Fibroblast of skin of abdomen (primary cell): ENCODE measurements at regions not wholly inside any gene's neighbourhood (a gene's known extent, or its start where the extent isn't known, plus 50 kb on each side); places are given as distances from the start of the nearest gene placed in this dataset.
"Not testable (repeated sequence)": the region's sequence is repeated elsewhere in the genome, so short reads cannot be mapped to it uniquely, and the experiment has no call there.

Source experiments
- DNase-seq: peaks from one replicate; pipeline ENCODE4 v3.0.0-alpha.2; 2013

DNA sequence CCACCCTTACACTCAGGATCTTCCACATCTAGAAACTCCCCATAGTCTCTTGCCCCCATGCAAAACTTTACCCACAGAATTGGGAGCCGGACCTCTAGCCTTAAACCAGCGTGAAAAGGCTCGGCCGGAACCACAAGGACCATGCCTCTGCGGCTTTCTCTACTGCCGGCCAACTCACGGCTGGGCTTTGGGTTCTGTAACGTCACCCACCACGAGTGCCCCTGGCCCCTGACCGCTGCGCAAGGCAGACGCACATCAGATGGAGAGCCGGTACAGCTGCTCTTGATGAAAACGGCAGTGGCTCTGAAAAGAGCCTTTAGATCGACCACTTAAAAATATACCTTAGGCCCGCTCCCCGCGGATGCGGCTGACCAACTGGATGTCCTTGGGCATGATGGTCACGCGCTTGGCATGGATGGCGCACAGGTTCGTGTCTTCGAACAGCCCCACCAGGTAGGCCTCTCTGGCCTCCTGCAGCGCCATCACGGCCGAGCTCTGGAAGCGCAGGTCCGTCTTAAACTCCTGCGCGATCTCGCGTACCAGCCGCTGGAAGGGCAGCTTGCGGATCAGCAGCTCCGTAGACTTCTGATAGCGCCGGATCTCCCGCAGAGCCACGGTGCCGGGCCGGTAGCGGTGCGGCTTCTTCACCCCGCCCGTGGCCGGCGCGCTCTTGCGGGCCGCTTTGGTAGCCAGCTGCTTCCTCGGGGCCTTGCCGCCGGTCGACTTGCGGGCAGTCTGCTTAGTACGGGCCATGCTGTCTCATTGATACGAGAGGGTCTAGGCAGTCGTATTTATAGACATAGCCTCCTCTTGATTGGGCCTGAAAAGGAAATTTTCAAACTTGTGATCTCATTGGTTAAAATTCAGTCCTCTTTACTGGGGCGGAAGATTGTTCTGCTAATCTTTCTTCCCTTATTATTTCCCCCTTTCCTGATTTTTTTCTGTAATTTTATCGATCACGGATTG, 66.3 kb downstream of the FAM72C start:
- DNase-seq: peak; percentile 77

DNA sequence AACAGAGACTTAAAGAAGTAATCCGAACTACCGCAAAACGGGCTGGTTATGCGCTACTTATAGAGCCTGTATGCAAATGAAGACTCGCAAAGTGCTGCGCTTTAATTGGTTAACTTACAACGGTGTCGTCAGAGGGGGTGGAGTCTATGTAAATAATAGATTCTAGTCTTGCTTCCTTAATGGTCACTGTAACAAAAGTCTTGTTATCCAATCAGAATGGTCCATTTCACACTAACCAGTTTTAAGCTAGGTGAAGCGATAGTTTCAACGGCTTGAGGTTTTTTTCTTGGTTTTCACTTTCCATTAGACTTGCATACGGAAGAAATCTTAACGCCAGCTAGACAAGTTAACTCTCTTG, 67.2 kb downstream of the FAM72C start:
- not testable (repeated sequence) for DNase-seq

DNA sequence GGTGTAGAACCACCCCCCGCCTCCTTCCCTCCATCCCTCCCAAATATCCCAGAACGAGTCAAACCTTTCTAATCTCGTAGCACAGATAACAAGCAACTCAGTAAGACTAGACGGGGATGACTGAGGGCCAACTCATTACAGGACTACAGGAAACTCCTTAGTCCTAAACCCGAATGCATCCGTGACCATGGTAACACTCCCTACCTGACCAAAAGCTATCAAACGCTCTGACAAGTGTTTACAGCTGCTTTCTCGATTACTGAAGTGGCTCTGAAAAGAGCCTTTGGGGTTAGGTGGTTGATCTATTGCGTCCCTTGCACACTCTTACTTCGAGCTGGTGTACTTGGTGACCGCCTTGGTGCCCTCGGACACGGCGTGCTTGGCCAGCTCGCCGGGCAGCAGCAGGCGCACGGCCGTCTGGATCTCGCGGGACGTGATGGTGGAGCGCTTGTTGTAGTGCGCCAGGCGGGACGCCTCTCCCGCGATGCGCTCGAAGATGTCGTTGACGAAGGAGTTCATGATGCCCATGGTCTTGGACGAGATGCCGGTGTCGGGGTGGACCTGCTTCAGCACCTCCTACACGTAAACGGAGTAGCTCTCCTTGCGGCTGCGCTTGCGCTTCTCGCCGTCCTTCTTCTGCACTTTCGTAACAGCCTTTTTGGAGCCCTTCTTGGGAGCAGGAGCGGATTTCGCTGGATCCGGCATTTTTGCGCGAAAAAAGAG, 67.7 kb downstream of the FAM72C start:
- DNase-seq: peak; percentile 47

DNA sequence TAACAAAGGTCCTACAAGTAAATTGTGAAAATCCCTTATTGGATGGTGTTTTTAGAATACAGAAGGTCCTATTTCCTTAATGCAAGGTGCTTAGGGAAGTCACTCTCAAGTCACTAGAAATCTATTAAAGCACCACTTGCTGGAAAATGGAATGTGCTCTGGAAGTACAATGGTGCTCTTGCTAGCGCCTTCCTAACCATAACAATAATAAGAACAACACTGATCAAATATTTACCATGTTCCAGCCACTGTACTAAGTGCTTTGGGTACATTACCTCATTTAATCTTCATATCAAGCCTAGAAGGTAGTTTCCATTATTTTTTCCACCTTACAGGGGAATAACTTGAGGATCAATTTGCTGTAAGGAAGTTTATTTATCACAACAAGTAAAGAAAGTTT, 75.4 kb downstream of the FAM72C start:
- DNase-seq: not testable (repeated sequence)

DNA sequence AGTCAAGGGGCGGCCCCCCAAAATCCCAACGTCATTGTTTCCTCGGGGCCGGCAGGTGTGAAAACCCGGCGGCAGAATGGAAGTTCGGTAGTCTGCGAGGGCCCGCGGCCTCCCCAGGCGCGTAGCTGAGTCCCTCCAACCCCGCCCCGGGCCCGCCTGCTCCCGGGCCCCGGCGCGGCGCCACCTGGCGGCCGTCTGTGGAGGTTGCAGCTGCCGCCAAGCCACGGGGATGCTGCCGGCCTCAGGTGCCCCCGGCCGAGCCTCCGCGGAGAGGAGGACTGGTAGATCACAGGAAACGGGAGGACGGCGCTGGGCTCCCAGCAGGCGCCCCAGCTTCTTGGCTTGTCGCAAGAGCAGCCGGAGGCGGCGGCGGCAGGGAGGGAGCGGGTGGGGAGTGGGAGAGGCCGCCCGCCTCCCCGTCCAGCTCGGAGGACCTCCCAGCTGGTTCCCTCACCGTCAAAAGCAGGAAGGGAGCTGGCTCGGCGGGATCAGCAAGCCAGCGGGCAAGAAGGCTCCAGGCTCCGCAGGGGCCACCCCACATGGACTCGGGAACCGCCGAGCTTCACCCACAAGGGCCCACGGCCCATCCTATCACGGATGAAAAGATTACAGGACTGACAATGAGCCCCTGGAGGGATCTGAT, 86.7 kb downstream of the FAM72C start:
- DNase-seq: peak; percentile 48

DNA sequence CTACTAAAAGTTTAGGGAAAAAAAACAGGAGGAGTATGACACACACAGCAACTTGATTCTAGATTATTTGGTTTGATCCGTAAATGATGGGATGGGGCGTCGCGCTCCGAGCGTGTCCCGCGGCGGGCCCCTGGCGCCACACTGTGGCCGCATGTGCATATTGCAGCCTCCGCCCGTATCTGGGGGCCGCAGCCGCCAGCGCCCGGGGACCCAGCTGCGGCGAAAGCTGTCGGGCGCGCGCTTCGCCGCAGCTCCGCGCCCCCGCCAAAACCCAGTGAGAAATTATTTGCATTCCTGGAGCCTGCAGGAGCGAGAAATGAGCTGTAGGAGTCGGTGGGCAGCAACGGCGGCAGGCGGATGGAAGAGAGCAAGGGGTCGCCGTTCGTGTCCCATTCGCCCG, 87.3 kb downstream of the FAM72C start:
- DNase-seq: not testable (repeated sequence)

DNA sequence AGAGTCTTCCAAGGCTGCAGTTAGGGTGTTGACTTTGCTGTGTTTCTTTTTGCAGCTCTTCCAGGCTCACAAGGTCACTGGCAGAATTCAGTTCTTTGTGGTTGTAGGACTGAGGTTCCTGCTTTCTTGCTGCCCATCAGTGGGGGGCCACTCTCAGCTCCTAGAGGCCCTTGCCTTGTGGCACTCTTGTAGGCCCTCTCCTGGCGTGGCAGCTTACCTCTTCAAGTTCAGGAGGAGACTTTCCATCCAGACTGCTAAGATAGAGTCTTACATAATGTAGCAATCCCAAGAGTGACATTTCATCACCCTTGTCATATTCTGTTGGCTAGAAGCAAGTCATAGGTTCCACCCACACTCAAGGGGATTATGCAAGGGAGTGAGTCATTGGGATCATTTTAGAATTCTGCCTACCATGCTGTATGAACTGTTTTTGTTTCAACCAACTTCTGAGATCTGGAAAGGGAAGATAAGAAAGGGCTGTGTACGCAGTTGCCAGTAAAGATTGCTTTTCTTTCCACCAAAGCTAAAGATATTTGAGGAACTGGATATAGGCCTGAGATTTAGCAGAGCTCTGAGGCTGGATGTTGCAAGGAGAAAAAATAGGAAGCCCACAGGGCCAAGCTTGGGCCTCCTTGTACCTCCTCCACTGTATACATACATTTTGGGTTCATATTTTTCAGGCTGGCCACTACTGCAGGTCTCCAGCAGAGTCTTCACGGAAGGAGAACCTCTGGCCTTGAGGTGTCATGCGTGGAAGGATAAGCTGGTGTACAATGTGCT, 91.8 kb downstream of the FAM72C start:
- DNase-seq: not testable (repeated sequence)

DNA sequence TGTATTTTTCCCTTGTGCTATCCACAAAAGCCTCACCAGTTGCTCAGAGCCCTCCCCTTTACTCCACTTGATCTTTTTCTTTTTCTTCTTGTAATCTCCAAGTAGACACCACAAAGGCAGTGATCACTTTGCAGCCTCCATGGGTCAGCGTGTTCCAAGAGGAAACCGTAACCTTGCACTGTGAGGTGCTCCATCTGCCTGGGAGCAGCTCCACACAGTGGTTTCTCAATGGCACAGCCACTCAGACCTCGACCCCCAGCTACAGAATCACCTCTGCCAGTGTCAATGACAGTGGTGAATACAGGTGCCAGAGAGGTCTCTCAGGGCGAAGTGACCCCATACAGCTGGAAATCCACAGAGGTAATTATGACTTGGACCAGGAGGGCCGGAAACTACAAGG, 95.8 kb downstream of the FAM72C start:
- not testable (repeated sequence) for DNase-seq

DNA sequence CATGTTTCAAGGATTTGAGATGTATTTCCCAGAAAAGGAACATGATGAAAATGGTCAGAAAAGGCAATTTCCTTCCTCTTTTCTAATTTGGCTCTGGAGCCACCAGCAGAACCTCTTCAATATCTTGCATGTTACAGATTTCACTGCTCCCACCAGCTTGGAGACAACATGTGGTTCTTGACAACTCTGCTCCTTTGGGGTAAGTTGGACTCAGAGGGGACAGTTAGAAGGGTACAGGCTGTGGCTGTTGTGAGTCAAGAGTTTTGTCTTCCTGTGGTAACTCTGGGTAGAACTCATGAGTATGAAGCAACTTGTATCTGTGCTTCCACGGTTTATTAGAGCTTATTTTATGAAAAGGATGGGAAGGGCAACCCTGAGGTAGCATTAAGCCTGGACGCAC, 97.2 kb downstream of the FAM72C start:
- not testable (repeated sequence) for DNase-seq

DNA sequence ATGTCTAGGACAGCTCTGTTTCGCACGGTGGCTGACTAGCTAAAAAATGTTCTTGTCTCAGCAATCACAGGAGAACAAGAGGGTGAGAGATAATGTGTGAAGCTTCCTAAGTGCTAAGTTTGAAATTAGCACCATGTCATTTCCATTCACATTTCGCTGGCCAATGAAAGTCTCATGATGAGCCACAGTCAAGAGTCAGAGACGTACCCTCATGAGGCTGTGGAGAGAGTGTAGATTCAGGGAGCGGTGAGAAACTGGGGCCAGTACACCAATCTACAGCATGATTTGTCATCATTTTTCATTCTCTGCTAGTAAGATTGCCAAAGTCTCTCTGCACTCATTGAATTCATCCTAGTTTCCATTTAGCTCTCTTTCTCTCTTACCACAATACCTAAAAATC, 98.1 kb downstream of the FAM72C start:
- DNase-seq: not testable (repeated sequence)

DNA sequence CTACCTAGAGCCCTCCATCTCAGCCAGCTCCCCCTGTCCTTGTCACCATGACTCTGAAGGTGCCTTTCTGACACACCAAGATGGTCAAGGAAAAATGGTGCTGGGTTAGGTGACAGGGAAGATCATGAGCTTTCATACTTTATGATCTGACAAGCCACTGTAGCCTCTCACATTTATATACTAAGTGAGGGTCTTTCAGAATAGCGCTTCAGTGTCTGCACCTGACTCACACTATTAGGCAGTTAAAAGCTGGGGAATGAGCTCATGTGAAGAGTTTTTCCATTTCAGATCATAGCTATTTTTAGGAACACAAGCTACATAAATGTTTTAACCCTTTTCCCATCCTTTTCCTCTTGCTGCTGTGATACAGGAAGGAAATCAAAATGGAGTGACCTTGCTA, 101.4 kb downstream of the FAM72C start:
- not testable (repeated sequence) for DNase-seq

DNA sequence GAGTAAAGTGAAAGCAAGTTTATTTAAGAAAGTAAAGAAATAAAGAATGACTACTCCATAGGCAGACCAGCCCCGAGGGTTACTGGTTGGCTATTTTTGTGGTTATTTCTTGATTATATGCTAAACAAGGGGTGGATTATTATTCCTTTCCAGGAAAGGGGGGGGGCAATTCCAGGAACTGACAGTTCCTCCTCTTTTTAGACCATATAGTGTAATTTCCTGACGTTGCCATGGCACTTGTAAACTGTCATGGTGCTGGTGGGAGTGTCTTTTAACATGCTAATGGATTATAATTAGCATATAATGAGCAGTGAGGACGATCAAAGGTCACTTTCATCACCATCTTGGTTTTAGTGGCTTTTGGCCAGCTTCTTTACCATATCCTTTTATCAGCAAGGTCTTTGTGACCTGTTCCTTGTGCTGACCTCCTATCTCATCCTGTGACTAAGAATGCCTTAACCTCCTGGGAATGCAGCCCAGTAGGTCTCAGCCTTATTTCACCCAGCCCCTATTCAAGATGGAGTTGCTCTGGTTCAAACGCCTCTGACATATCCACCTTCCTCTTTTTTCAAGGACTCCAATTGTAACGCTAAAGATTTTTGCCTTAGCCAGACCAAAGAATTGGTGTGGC, 104.1 kb downstream of the FAM72C start:
- not testable (repeated sequence) for DNase-seq

DNA sequence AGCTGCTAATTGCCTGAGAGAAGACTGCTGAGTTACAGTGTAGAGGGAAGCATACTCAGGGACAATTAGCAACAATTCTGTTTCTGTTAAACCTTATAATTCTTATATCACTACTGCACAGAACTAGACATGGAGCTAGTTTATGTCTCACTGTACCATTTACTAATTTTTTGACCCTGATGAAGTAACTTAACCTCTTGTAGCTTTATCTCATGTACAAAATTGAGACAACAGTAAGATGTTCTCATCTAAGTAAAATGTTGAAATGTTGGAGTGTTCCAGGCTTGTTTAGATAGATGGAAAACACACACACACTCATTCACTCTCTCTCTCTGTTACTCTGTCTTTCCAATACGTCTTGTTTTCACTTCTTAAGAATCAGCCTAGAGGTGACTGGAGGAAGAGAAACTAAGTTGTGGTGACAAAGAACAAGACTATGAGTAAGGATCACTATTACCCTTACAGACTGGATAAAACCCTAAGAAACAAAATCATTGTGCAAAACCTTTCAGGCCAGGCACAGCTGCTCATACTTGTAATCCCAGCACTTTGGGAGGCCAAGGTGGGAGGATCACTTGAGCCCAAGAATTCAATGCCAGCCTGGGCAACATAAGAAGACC, 107.8 kb downstream of the FAM72C start:
- DNase-seq: not testable (repeated sequence)

DNA sequence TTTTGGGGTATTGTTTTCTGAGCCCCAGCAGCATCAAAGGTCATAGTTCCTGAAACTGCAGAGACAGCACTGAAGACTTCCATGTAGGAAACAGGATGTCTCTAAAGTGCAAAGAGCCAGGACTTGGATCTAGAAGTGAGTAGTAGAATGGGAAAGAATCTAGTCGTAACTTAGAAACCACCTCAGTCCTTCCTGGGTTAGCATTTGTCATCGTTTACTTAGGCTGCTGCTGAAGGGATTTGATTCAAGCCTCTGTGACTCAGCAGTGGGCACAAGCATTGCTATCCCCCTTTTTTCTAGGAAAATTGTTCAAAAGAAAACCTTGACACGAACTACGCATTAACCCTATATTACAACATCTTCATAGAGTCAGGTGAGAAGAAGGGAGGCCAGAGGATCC, 109.1 kb downstream of the FAM72C start:
- not testable (repeated sequence) for DNase-seq

DNA sequence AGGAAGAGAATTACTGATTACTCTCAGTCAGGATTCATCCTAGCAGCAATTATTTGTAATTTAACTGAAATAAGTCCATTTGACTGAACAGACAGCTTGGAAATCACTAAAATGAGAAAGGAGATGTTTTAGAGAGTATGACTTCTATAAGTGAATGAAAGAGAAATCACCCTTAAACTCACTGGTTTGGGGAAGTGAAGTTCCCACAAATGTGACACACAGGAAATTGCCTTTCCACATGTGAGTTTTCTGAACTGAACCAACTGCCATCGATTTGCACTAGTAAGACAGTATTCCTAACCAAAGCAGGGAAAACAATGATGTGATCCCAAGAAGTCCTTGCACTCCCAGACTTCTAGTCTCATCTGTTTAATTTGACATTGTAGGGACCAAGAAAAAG, 110.5 kb downstream of the FAM72C start:
- DNase-seq: not testable (repeated sequence)

DNA sequence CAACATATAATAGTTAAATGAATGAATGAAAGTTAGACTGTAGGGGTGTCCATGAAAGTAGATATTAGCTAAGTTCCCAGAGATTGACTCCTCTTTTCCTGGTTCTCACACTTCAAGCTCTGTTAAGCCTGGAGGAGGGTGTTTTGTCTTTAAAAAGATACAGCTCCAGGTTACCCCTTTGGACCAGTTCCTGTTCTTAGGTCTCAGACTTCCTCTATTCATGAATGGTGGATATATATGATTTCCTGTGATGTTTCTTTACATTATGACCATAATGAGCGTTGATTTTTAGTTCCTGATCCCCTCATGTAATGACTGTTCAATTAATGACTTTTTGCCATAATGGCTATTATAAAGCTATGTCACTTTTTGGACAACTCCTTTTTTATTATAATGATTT, 115.9 kb downstream of the FAM72C start:
- not testable (repeated sequence) for DNase-seq

DNA sequence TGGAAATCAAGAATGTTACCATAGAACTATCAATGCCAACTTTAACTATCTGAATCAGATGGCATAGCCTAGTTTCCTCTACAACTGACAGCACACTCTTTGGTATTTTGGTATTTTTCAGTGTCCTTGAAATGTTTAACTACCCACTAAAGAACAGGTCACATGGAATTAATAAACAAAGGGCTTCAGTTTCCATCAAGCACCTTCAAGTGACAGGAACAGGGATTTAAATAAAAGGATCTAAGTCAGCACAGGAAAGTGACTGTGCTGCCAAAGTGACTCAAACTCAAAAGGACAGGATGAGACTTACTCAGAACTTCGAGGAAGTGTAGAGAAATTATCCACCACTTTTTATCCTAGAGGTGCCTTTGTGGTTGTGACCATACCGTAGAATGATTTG, 117.7 kb downstream of the FAM72C start:
- DNase-seq: not testable (repeated sequence)

DNA sequence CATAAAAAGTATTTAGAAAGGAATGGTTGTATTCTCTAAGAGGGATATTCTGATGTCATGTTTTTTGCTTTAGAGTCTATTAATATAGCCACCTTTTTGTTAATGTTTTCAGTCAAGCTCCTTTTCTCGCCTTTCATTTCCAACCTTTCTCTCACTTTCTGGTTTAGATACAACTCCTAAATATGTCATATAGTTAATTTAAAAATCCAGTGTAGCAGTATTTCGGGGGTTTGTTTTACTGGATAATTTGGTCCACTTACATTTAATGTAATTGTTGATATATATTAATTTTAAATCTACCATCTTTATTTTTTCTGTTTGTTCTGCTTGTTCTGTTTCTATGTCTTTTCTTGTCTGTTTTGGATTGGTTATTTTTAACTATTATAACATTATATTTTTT, 121.1 kb downstream of the FAM72C start:
- DNase-seq: not testable (repeated sequence)

DNA sequence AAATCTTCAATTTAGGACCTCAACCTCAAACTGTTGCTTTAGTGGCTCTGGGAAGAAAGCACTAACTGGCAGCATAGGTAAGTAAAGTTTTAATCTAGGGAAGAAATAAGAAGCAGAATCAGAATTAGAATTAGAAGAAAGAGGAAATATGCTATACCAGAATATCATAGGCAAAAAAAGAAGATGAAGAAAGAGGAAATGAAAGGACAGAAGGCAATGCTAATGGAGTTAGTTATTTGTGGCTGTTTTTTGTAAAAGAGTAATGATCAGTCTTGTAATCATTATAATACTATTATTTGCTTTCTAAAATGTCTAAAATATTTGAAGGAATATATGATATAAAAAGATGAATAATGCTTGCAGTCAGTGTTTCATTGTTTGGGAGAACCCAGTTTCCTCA, 122.9 kb downstream of the FAM72C start:
- not testable (repeated sequence) for DNase-seq

DNA sequence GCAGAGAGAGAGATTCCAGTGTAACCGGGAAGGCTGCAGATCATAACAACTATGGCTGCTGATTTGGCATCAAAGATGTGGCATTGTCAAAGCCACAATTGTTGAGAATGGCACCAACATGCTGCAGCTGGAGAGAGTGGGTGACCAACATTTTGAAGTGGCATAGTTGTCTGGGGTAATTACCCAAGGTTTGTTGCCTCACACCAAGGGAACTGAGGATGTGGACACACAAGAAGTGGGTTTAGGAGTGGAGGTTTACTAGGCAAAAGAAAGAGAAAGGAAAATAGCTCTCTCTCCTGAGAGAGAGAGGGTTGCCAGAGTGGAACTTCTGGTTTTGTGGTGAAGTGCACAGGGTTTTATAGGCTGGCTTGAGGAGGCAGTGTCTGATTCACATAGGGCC, 126.6 kb downstream of the FAM72C start:
- not testable (repeated sequence) for DNase-seq

DNA sequence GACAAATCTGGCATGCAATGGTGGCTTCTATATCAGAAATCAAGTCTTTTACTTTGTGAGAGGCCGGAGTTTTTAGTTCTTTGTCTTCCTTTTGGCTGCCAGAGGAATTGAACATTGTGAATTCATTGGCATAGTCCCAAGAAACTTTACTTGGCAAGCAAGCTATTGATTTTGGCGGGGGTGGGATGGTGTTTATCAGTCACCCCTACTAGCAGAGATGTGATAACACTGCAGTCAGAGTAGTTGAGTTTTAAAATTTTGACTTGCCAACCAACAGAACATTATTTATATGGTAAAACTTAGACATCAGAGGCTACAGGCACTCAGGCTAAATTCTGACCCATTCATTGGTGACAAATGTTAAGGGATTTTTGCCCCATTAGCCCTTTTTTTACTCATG, 129.7 kb downstream of the FAM72C start:
- DNase-seq: not testable (repeated sequence)
